Heart left ventricle (tissue), 16 donors: ENCODE measurements at regions not wholly inside any gene's neighbourhood (a gene's known extent, or its start where the extent isn't known, plus 50 kb on each side); places are given as distances from the start of the nearest gene placed in this dataset.
"Not testable (repeated sequence)": the region's sequence is repeated elsewhere in the genome, so short reads cannot be mapped to it uniquely, and the experiment has no call there.

Source experiments
- ATAC-seq, 4 donors: fragments of 200-7000 bp; cut with Tn5 transposase; one replicate each; pipeline ENCODE4 v1.9.1; 2020 to 2022; ENCODE audit warnings: moderate library complexity in 4 of 4, mild to moderate bottlenecking in 3 of 4, moderate number of reproducible peaks in 1 of 4
- DNase-seq, 5 donors: peaks; one replicate each; pipeline ENCODE4 v3.0.0-alpha.2; 2020
- H3K27ac ChIP-seq, 12 donors: fragments of 200-600 bp; sonication (generic) in 4 of 12; one replicate each; pipeline versions ENCODE4 v1.5.0 to v1.8.0; 2016 to 2022; ENCODE audit warnings: mild to moderate bottlenecking in 2 of 12
- H3K27me3 ChIP-seq, 9 donors: fragments of 200-600 bp; sonication (generic) in 2 of 9; one replicate each; pipeline versions ENCODE4 v1.5.1 to v1.8.0; 2016 to 2022; ENCODE audit warnings: mild to moderate bottlenecking in 3 of 9
- H3K36me3 ChIP-seq, 9 donors: fragments of 200-600 bp; sonication (generic) in 2 of 9; one replicate each; pipeline versions ENCODE4 v1.5.0 to v1.8.0; 2018 to 2022; ENCODE audit warnings: mild to moderate bottlenecking in 2 of 9
- H3K4me1 ChIP-seq, 12 donors: fragments of 200-600 bp; sonication (generic) in 4 of 12; one replicate each; pipeline versions ENCODE4 v1.5.0 to v1.8.0; 2016 to 2022; ENCODE audit warnings: mild to moderate bottlenecking in 3 of 12
- H3K4me3 ChIP-seq, 12 donors: fragments of 200-600 bp; sonication (generic) in 4 of 12; one replicate each; pipeline versions ENCODE4 v1.5.0 to v1.8.0; 2017 to 2022; ENCODE audit warnings: mild to moderate bottlenecking in 9 of 12, moderate library complexity in 4 of 12
- H3K9me3 ChIP-seq, 12 donors: fragments of 200-600 bp; sonication (generic) in 4 of 12; one replicate each; pipeline versions ENCODE4 v1.5.0 to v1.8.0; 2016 to 2022; ENCODE audit warnings: mild to moderate bottlenecking in 1 of 12
- POLR2A ChIP-seq, 2 donors: fragments of 450-650 bp; IDR thresholded peaks; one replicate each; pipeline ENCODE4 v1.6.1; 2017; ENCODE audit warnings: antibody characterized with exemption in 2 of 2, mild to moderate bottlenecking in 2 of 2, moderate library complexity in 2 of 2
- WGBS, 4 donors: extraction: QIAGEN DNeasy Blood & Tissue Kit in 2 of 4; methylation state at CpG; one replicate each; pipeline versions ENCODE4 v1.1.5 to v1.1.7; 2013 to 2018; 5-methylcytosine and 5-hydroxymethylcytosine counted together
- intact Hi-C, 10 donors: fragments of 100-400 bp; cut with DNase I; formaldehyde crosslinking; loops; one replicate each; pipeline versions ENCODE4 v1.11.1 to v1.14.2; 2022
- TF ChIP-seq, protein P1 (sequence below), 12 donors: fragments of 200-600 bp; sonication (generic) in 4 of 12; IDR thresholded peaks; one replicate each; pipeline versions ENCODE4 v1.5.0 to v1.8.0; 2018 to 2022; ENCODE audit warnings: antibody characterized with exemption in 12 of 12, mild to moderate bottlenecking in 5 of 12
- donor health status: ischemic (EF 13 %, LVEDD 7.1; RV severe dilation, severe dysfunction).
- donor health status: healthy with polysubstance abuse.
- donor health status: DM: no; HTN: yes; CAD: no.
- donor health status: DM: no; HTN: no; CAD: no.
- donor health status: ischemic (EF 25% LVEDD 6.9; RV normal size, moderate dysfunction).
- donor health status: ischemic (EF 25% LVEDD 5.7; RV mildly dilated, moderate dysfunction).
- donor health status: healthy.
- donor health status: DM: yes; HTN: yes; CAD: no.
- donor health status: ischemic (EF 35%, LVEDD 5.7; RV mildly dilated, moderate dysfunction).
- donor health status: nonischemic (EF 11% LVEDD 7.7; RV severe dilation, severe dysfunction).
- donor health status: DM: yes; HTN: yes; CAD: no.
- donor health status: PGD.
- donor health status: ischemic (EF 29% LVEDD 5.4; RV normal size, mild dysfunction).
- donor health status: nonischemic (EF 23%, LVEDD 6.1; RV moderate dilation, normal function).

DNA sequence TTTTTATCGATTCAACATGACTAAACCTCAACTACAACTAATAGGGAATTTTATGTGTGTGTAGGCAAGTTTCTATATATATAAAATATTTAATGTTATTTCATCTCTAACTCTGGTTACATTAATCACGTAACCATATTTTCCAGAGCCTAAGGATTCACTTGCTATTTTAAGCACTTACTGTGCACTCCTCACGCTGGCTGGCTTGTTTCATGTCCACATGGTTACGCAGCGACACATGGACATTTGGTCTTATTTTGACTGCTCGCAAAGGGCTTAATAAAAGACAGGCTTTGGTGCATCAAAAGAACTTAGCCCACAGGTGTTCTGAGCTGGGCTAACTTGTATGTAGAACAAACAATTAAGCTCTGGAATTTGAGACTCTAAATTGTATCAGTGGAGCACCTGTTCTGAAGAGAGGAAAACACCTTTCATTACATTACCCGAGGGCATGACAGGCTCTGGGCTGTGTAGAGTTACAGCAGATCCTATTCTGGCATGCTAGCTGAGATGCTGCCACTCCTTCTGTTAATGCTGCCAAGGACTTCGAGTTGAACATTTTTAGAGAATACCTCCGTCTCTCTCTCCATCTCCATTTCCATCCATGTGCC is 130.0 kb upstream of the NR2F2 start:
- no peak for TF ChIP-seq POLR2A (IDR thresholded peaks at IDR 0.05)
- TF ChIP-seq, protein P1, sequence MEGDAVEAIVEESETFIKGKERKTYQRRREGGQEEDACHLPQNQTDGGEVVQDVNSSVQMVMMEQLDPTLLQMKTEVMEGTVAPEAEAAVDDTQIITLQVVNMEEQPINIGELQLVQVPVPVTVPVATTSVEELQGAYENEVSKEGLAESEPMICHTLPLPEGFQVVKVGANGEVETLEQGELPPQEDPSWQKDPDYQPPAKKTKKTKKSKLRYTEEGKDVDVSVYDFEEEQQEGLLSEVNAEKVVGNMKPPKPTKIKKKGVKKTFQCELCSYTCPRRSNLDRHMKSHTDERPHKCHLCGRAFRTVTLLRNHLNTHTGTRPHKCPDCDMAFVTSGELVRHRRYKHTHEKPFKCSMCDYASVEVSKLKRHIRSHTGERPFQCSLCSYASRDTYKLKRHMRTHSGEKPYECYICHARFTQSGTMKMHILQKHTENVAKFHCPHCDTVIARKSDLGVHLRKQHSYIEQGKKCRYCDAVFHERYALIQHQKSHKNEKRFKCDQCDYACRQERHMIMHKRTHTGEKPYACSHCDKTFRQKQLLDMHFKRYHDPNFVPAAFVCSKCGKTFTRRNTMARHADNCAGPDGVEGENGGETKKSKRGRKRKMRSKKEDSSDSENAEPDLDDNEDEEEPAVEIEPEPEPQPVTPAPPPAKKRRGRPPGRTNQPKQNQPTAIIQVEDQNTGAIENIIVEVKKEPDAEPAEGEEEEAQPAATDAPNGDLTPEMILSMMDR (IDR thresholded peaks at IDR 0.05) = no peak
- Histone ChIP-seq H3K4me3 (no peak overlapping the region), H3K4me1 (no peaks in the 10 kb centered on the region), H3K27ac (no peak overlapping the region), H3K36me3 (no peaks in the 10 kb centered on the region), H3K27me3 (peaks cover 0 to 5% (median 0%) of the 10 kb centered on the region in 9 donors), H3K9me3 (peaks cover 0 to 5% (median 0%) of the 10 kb centered on the region in 12 donors)
- DNase-seq (no peak), ATAC-seq (no peak)
- intact Hi-C loops = loop anchor here in 1 of 10 donors (10.0 kb wide), 1 partner anchor 64 kb away; no protein-coding TSS in a partner anchor
- 63 to 75% (median 74%) methylated on average over 9 of the region's 9 CpGs for WGBS, 4 donors

DNA sequence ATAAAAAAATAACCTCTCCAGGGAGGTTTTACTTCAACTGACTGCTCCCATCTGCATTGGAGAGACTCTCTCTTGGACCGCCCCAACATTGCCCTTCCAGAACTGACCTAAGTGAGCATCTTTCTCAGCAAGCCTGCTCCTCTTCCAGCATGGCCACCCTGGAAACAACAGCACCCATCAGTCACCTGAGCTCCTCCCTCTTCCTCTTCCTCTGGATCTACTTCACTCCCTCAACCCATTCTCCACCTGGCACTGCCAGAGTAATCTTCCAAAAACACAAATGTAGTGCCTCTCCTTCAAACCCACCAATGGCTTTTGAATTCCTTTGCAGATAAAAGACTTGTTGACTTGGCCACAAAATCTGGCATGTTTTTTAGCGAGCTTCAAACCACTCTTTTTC is 128.8 kb upstream of the NR2F2 start:
- Histone ChIP-seq H3K4me3 (no peak overlapping the region), H3K9me3 (peaks cover 0 to 10% (median 0%) of the 10 kb centered on the region in 12 donors), H3K27me3 (peaks cover 0 to 5% (median 0%) of the 10 kb centered on the region in 9 donors), H3K27ac (no peak overlapping the region), H3K4me1 (no peaks in the 10 kb centered on the region), H3K36me3 (no peaks in the 10 kb centered on the region)
- WGBS, 4 donors = 71 to 80% (median 78%) methylated on average over 2 of the region's 2 CpGs
- intact Hi-C loops = loop anchor here in 1 of 10 donors (10.0 kb wide), 1 partner anchor 63 kb away; no protein-coding TSS in a partner anchor
- no peak for TF ChIP-seq POLR2A (IDR thresholded peaks at IDR 0.05)
- TF ChIP-seq, protein P1 (IDR thresholded peaks at IDR 0.05) = no peak
- no peak for ATAC-seq
- no peak for DNase-seq

DNA sequence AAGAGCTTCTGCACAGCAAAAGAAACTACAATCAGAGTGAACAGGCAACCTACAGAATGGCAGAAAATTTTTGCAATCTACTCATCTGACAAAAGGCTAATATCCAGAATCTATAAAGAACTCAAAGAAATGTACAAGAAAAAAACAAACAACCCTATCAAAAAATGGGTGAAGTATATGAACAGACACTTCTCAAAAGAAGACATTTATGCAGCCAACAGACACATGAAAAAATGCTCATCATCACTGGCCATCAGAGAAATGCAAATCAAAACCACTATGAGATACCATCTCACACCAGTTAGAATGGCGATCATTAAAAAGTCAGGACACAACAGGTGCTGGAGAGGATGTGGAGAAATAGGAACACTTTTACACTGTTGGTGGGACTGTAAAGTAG is 124.9 kb upstream of the NR2F2 start:
- not testable (repeated sequence) for H3K36me3 ChIP-seq, H3K4me1 ChIP-seq, H3K4me3 ChIP-seq, H3K27me3 ChIP-seq, H3K9me3 ChIP-seq, H3K27ac ChIP-seq, DNase-seq, ATAC-seq
- intact Hi-C loops = loop anchor here in 1 of 10 donors (10.0 kb wide), 1 partner anchor 59 kb away; no protein-coding TSS in a partner anchor
- WGBS, 4 donors = 80 to 100% (median 97%) methylated on average over 1 of the region's 1 CpG

DNA sequence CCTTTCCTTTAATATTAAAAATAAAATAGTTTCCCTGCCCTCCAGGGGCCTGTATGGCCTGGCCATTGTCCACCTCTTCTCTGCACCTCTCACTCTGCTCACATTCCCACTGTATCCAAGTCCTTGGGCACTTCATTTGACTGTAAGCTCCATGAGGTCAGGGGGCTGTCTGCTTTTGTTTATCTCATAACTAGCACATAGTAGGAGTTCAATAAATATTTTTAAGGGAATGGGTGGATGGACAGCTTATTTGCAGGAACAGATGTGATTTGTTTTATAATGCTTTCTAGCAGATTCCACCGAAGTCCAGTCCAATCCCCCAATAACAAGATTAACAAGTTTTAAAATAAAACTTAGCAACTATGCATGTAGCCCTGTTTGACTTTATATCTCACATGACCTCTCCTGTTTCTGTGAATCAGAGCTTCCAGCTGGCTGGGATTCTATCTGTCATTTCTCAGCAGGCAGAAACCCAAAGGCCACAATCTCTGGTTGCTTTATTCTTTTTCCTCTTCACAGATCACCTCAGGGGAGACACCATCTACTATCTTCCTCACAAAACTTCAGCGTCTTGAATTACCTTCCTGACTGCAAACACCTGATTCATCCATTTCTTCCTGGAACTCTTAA is 123.0 kb upstream of the NR2F2 start:
- TF ChIP-seq POLR2A (IDR thresholded peaks at IDR 0.05) = no peak
- TF ChIP-seq, protein P1 (IDR thresholded peaks at IDR 0.05) = no peak
- DNase-seq (no peak), ATAC-seq (no peak)
- Histone ChIP-seq H3K9me3 (peaks cover 0 to 24% (median 0%) of the 10 kb centered on the region in 12 donors), H3K27ac (no peak overlapping the region), H3K4me3 (no peak overlapping the region), H3K27me3 (no peaks in the 10 kb centered on the region), H3K4me1 (no peaks in the 10 kb centered on the region), H3K36me3 (no peaks in the 10 kb centered on the region)
- intact Hi-C loops = loop anchor here in 1 of 10 donors (10.0 kb wide), 1 partner anchor 57 kb away; no protein-coding TSS in a partner anchor
- WGBS, 4 donors = 74 to 89% (median 77%) methylated on average over 2 of the region's 2 CpGs
